ENCODE measurements at regions not wholly inside any gene's neighbourhood (a gene's known extent, or its start where the extent isn't known, plus 50 kb on each side); places are given as distances from the start of the nearest gene placed in this dataset.

- TF ChIP-seq, protein P1, sequence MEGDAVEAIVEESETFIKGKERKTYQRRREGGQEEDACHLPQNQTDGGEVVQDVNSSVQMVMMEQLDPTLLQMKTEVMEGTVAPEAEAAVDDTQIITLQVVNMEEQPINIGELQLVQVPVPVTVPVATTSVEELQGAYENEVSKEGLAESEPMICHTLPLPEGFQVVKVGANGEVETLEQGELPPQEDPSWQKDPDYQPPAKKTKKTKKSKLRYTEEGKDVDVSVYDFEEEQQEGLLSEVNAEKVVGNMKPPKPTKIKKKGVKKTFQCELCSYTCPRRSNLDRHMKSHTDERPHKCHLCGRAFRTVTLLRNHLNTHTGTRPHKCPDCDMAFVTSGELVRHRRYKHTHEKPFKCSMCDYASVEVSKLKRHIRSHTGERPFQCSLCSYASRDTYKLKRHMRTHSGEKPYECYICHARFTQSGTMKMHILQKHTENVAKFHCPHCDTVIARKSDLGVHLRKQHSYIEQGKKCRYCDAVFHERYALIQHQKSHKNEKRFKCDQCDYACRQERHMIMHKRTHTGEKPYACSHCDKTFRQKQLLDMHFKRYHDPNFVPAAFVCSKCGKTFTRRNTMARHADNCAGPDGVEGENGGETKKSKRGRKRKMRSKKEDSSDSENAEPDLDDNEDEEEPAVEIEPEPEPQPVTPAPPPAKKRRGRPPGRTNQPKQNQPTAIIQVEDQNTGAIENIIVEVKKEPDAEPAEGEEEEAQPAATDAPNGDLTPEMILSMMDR (IDR thresholded peaks at IDR 0.05; ENCODE audit: insufficient read depth, low read depth, low read length) = no peak
- TF ChIP-seq EZH2 (IDR thresholded peaks at IDR 0.05; ENCODE audit: insufficient read depth, low read length) = no peak
Measured at GRCh38 chr4:125847518-125847917, 532.8 kb downstream of the FAT4 start.
